GM23338 (cell line): ENCODE measurements at regions not wholly inside any gene's neighbourhood (a gene's known extent, or its start where the extent isn't known, plus 50 kb on each side); places are given as distances from the start of the nearest gene placed in this dataset.

ENCODE experiments used
- ATAC-seq: fragments of 200-7000 bp; cut with Tn5 transposase; 3 replicates; pipeline ENCODE4 v1.9.1; 2020
- DNase-seq: peaks from one replicate; pipeline ENCODE4 v3.0.0-alpha.2; 2015; ENCODE audit warnings: low spot score
- H2AFZ ChIP-seq: fragments of 200-600 bp; sonication (generic); 2 replicates; pipeline ENCODE4 v1.8.0; 2016; ENCODE audit warnings: antibody characterized with exemption, mild to moderate bottlenecking, moderate library complexity
- H3F3A ChIP-seq: fragments of 200-600 bp; sonication (generic); replicated peaks from 2 replicates; pipeline ENCODE4 v1.8.0; 2017; ENCODE audit warnings: antibody characterized with exemption, mixed run types, low read depth
- H3K27ac ChIP-seq: fragments of 200-600 bp; sonication (generic); 2 replicates; pipeline ENCODE4 v1.6.1; 2016; ENCODE audit warnings: low read depth
- H3K27me3 ChIP-seq: fragments of 200-600 bp; sonication (generic); 2 replicates; pipeline ENCODE4 v1.8.0; 2016; ENCODE audit warnings: mild to moderate bottlenecking, mixed run types, moderate library complexity; ENCODE audit not compliant: insufficient read depth
- H3K36me3 ChIP-seq: fragments of 200-600 bp; sonication (generic); 2 replicates; pipeline ENCODE4 v1.8.0; 2016; ENCODE audit warnings: mild to moderate bottlenecking; ENCODE audit not compliant: insufficient read depth
- H3K4me1 ChIP-seq: fragments of 200-600 bp; sonication (generic); 2 replicates; pipeline ENCODE4 v1.8.0; 2016; ENCODE audit warnings: mild to moderate bottlenecking, moderate library complexity; ENCODE audit not compliant: insufficient read depth
- H3K4me2 ChIP-seq: fragments of 200-600 bp; sonication (generic); 2 replicates; pipeline ENCODE4 v1.7.1; 2017; ENCODE audit warnings: mixed run types
- H3K4me3 ChIP-seq: fragments of 200-600 bp; sonication (generic); 2 replicates; pipeline ENCODE4 v1.6.1; 2016; ENCODE audit warnings: mixed run types
- H3K79me2 ChIP-seq: fragments of 200-600 bp; sonication (generic); replicated peaks from 2 replicates; pipeline ENCODE4 v1.8.0; 2017; ENCODE audit warnings: mild to moderate bottlenecking; ENCODE audit not compliant: insufficient read depth
- H3K9me2 ChIP-seq: fragments of 200-600 bp; sonication (generic); 2 replicates; pipeline ENCODE4 v1.8.0; 2017; ENCODE audit not compliant: insufficient read depth
- H4K20me1 ChIP-seq: fragments of 200-600 bp; sonication (generic); replicated peaks from 2 replicates; pipeline ENCODE4 v1.8.0; 2017; ENCODE audit warnings: mild to moderate bottlenecking; ENCODE audit not compliant: insufficient read depth
- H3K27ac Mint-ChIP-seq: 2 replicates; pipeline ENCODE4 v1.8.0; 2020; ENCODE audit warnings: inconsistent platforms, mild to moderate bottlenecking, moderate library complexity, mixed read lengths
- H3K27me3 Mint-ChIP-seq: 3 replicates; pipeline ENCODE4 v1.8.0; 2022; ENCODE audit warnings: low read depth, mild to moderate bottlenecking, moderate library complexity, mixed read lengths, inconsistent platforms; ENCODE audit not compliant: insufficient read depth, poor library complexity
- H3K36me3 Mint-ChIP-seq: 3 replicates; pipeline ENCODE4 v1.8.0; 2021; ENCODE audit warnings: low read depth, mild to moderate bottlenecking, inconsistent platforms, moderate library complexity, mixed read lengths
- H3K4me1 Mint-ChIP-seq: 3 replicates; pipeline ENCODE4 v1.8.0; 2020; ENCODE audit warnings: mild to moderate bottlenecking, inconsistent platforms, mixed read lengths
- H3K4me3 Mint-ChIP-seq: 3 replicates; pipeline ENCODE4 v1.8.0; 2021; ENCODE audit warnings: moderate library complexity, mild to moderate bottlenecking, inconsistent platforms, mixed read lengths
- H3K9me3 Mint-ChIP-seq: 3 replicates; pipeline ENCODE4 v1.8.0; 2020; ENCODE audit warnings: moderate library complexity, mild to moderate bottlenecking, inconsistent platforms, mixed read lengths
- CREB1 ChIP-seq: fragments of 250-450 bp; sonication (Bioruptor Pico); IDR thresholded peaks from 2 replicates; pipeline ENCODE4 v1.5.0; 2020; ENCODE audit warnings: low read depth, mild to moderate bottlenecking, moderate library complexity
- EZH2phosphoT487 ChIP-seq: fragments of 200-600 bp; sonication (generic); IDR thresholded peaks from one replicate; pipeline ENCODE4 v1.8.1; 2018; ENCODE audit warnings: antibody characterized with exemption; ENCODE audit not compliant: unreplicated experiment
- JUNB ChIP-seq: IDR thresholded peaks from one replicate; pipeline ENCODE4 v1.6.1; 2016; ENCODE audit warnings: antibody characterized with exemption; ENCODE audit not compliant: unreplicated experiment
- NANOG ChIP-seq: IDR thresholded peaks from 2 replicates; pipeline ENCODE4 v1.6.1; 2016; ENCODE audit warnings: antibody characterized with exemption, borderline replicate concordance
- POLR2AphosphoS5 ChIP-seq: IDR thresholded peaks from 2 replicates; pipeline ENCODE4 v1.6.1; 2016; ENCODE audit warnings: antibody characterized with exemption, low read depth
- STAT1 ChIP-seq: IDR thresholded peaks from one replicate; pipeline ENCODE4 v1.6.1; 2016; ENCODE audit warnings: antibody characterized with exemption; ENCODE audit not compliant: unreplicated experiment
- ZNF114 ChIP-seq: fragments of 250-450 bp; sonication (Bioruptor Pico); IDR thresholded peaks from 2 replicates; pipeline ENCODE4 v1.5.0; 2020; ENCODE audit warnings: mild to moderate bottlenecking, moderate library complexity
- ZNF331 ChIP-seq: fragments of 250-450 bp; sonication (Bioruptor Pico); IDR thresholded peaks from 2 replicates; pipeline ENCODE4 v1.5.0; 2020; ENCODE audit warnings: low read depth, mild to moderate bottlenecking, moderate library complexity
- ZNF462 ChIP-seq: fragments of 250-450 bp; sonication (Bioruptor Pico); IDR thresholded peaks from 2 replicates; pipeline ENCODE4 v1.5.0; 2020; ENCODE audit warnings: mild to moderate bottlenecking, moderate library complexity

- Histone ChIP-seq H2AFZ (peak overlapping the region; percentile 80), H3F3A (no peaks in the 10 kb centered on the region), H3K4me2 (no peak overlapping the region), H4K20me1 (no peaks in the 10 kb centered on the region), H3K79me2 (no peaks in the 10 kb centered on the region), H3K27me3 (no peaks in the 10 kb centered on the region), H3K27ac (no peak overlapping the region), H3K9me2 (peaks cover 13% of the 10 kb centered on the region), H3K36me3 (no peaks in the 10 kb centered on the region), H3K4me3 (no peak overlapping the region), H3K4me1 (peaks cover 6% of the 10 kb centered on the region; the same call in 1 of the 2 replicates)
- ATAC-seq (no peak), DNase-seq (no peak)
- Mint-ChIP-seq H3K4me1 (peaks cover 12% of the 10 kb centered on the region), H3K9me3 (no peaks in the 10 kb centered on the region; the same call in 2 of the 3 replicates), H3K27ac (no peak overlapping the region), H3K36me3 (no peaks in the 10 kb centered on the region), H3K27me3 (no peaks in the 10 kb centered on the region), H3K4me3 (no peak overlapping the region)
- TF ChIP-seq EZH2phosphoT487 (no peak), ZNF462 (no peak), ZNF114 (CRISPR knock-in tag) (no peak), STAT1 (no peak), JUNB (no peak), CREB1 (CRISPR knock-in tag) (no peak)
These were observed 123.3 kb upstream of the SIX2 start for GRCh38 chr2:45132551-45132950.

DNA sequence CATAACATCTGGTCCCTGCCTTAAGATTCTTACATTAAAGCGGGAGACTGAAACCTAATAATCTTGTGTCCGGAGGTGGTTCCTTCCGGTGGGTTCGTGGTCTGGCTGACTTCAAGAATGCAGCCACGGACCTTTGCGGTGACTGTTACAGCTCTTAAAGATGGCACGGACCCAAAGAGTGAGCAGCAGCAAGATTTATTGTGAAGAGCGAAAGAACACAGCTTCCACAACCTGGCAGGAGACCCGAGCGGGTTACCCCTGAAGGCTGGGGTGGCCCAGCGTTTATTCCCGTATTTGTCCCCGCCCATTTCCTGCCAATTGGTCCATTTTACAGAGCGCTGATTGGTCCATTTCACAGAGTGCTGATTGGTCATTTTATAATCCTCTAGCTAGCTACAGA, 122.3 kb upstream of the SIX2 start:
- no peaks in the 10 kb centered on the region for H3K27me3 ChIP-seq
- H3K36me3 ChIP-seq: no peaks in the 10 kb centered on the region
- H4K20me1 ChIP-seq: no peaks in the 10 kb centered on the region
- Mint-ChIP-seq H3K4me1 (peaks cover 12% of the 10 kb centered on the region), H3K9me3 (no peaks in the 10 kb centered on the region; the same call in 2 of the 3 replicates), H3K4me3 (no peak overlapping the region), H3K27ac (no peak overlapping the region), H3K36me3 (no peaks in the 10 kb centered on the region), H3K27me3 (no peaks in the 10 kb centered on the region)
- TF ChIP-seq POLR2AphosphoS5 (no peak), ZNF331 (no peak), NANOG (no peak)
- H3K4me3 ChIP-seq: no peak overlapping the region
- H2AFZ ChIP-seq: no peak overlapping the region
- H3K4me2 ChIP-seq: no peak overlapping the region
- no peak overlapping the region for H3K27ac ChIP-seq
- ATAC-seq (no peak), DNase-seq (no peak)
- peaks cover 6% of the 10 kb centered on the region; the same call in 1 of the 2 replicates for H3K4me1 ChIP-seq
- no peaks in the 10 kb centered on the region for H3K79me2 ChIP-seq
- H3F3A ChIP-seq: no peaks in the 10 kb centered on the region
- peaks cover 16% of the 10 kb centered on the region for H3K9me2 ChIP-seq
